Osteocyte (in vitro differentiated cells): ENCODE measurements at regions not wholly inside any gene's neighbourhood (a gene's known extent, or its start where the extent isn't known, plus 50 kb on each side); places are given as distances from the start of the nearest gene placed in this dataset.

Source experiments
- DNase-seq: peaks from one replicate; pipeline ENCODE4 v3.0.0; 2021; ENCODE audit warnings: mixed read lengths; ENCODE audit not compliant: unreplicated experiment; ENCODE audit errors: extremely low spot score
- H3K27ac Mint-ChIP-seq: one replicate; pipeline ENCODE4 v1.8.0; 2021; ENCODE audit warnings: mild to moderate bottlenecking, mixed read lengths; ENCODE audit not compliant: unreplicated experiment
- H3K27me3 Mint-ChIP-seq: one replicate; pipeline ENCODE4 v1.8.0; 2021; ENCODE audit warnings: mixed read lengths; ENCODE audit not compliant: unreplicated experiment
- H3K36me3 Mint-ChIP-seq: one replicate; pipeline ENCODE4 v1.8.0; 2021; ENCODE audit warnings: mixed read lengths; ENCODE audit not compliant: unreplicated experiment
- H3K4me1 Mint-ChIP-seq: one replicate; pipeline ENCODE4 v1.8.0; 2021; ENCODE audit warnings: mixed read lengths; ENCODE audit not compliant: unreplicated experiment
- H3K4me3 Mint-ChIP-seq: one replicate; pipeline ENCODE4 v1.8.0; 2021; ENCODE audit warnings: mild to moderate bottlenecking, moderate library complexity, mixed read lengths; ENCODE audit not compliant: unreplicated experiment
- H3K9me3 Mint-ChIP-seq: one replicate; pipeline ENCODE4 v1.8.0; 2021; ENCODE audit warnings: mixed read lengths; ENCODE audit not compliant: unreplicated experiment
- CTCF ChIP-seq: fragments of 200-600 bp; sonication (generic); IDR thresholded peaks from 2 replicates; pipeline ENCODE4 v1.5.0; 2021; ENCODE audit warnings: antibody characterized with exemption, mild to moderate bottlenecking, moderate library complexity

- no peak overlapping the region for H3K27ac Mint-ChIP-seq
- DNase-seq = no peak
- no peaks in the 10 kb centered on the region for H3K36me3 Mint-ChIP-seq
Observed at GRCh38 chr12:118494776-118495175, 118.4 kb downstream of the SUDS3 start.

GRCh38 chr12:118495296-118495695 is 118.9 kb downstream of the SUDS3 start:
- DNase-seq = no peak
- Mint-ChIP-seq H3K36me3 (no peaks in the 10 kb centered on the region), H3K27ac (no peak overlapping the region), H3K27me3 (no peaks in the 10 kb centered on the region), H3K4me3 (no peak overlapping the region), H3K9me3 (no peaks in the 10 kb centered on the region), H3K4me1 (no peaks in the 10 kb centered on the region)
- TF ChIP-seq CTCF = no peak

More at GRCh38 chr12:118494776-118495175, 118.4 kb downstream of the SUDS3 start:
- no peaks in the 10 kb centered on the region for H3K4me1 Mint-ChIP-seq
- no peaks in the 10 kb centered on the region for H3K27me3 Mint-ChIP-seq
- H3K9me3 Mint-ChIP-seq = no peaks in the 10 kb centered on the region
- TF ChIP-seq CTCF = no peak
- H3K4me3 Mint-ChIP-seq = no peak overlapping the region

- H3K4me3 Mint-ChIP-seq = no peak overlapping the region
- no peaks in the 10 kb centered on the region for H3K9me3 Mint-ChIP-seq
- no peak for DNase-seq
- H3K36me3 Mint-ChIP-seq = no peaks in the 10 kb centered on the region
- H3K27ac Mint-ChIP-seq = no peak overlapping the region
- H3K4me1 Mint-ChIP-seq = no peaks in the 10 kb centered on the region
- TF ChIP-seq CTCF = no peak
- no peaks in the 10 kb centered on the region for H3K27me3 Mint-ChIP-seq
Observed at GRCh38 chr12:118498171-118498570, 121.8 kb downstream of the SUDS3 start.

- TF ChIP-seq CTCF = no peak
- Mint-ChIP-seq H3K36me3 (no peaks in the 10 kb centered on the region), H3K4me3 (no peak overlapping the region), H3K27me3 (no peaks in the 10 kb centered on the region), H3K4me1 (no peaks in the 10 kb centered on the region), H3K27ac (no peak overlapping the region), H3K9me3 (no peaks in the 10 kb centered on the region)
- no peak for DNase-seq
Observed at GRCh38 chr12:118500299-118500698, 123.9 kb downstream of the SUDS3 start.

- Mint-ChIP-seq H3K27me3 (no peaks in the 10 kb centered on the region), H3K4me3 (no peak overlapping the region), H3K4me1 (no peaks in the 10 kb centered on the region), H3K36me3 (no peaks in the 10 kb centered on the region), H3K9me3 (no peaks in the 10 kb centered on the region), H3K27ac (no peak overlapping the region)
- no peak for DNase-seq
- TF ChIP-seq CTCF = no peak
Observed at GRCh38 chr12:118501489-118501888, 125.1 kb downstream of the SUDS3 start.
